Omental fat pad (tissue), 3 donors: ENCODE measurements at regions not wholly inside any gene's neighbourhood (a gene's known extent, or its start where the extent isn't known, plus 50 kb on each side); places are given as distances from the start of the nearest gene placed in this dataset.

Experiments used
- ATAC-seq: fragments of 150-250 bp; one replicate; pipeline ENCODE4 v1.9.1; 2016; ENCODE audit warnings: mild to moderate bottlenecking, moderate library complexity; ENCODE audit not compliant: low FRiP score
- DNase-seq: peaks from one replicate; pipeline ENCODE4 v3.0.0-alpha.2; 2019; ENCODE audit warnings: low spot score
- CTCF ChIP-seq, 3 donors: fragments of 450-650 bp; IDR thresholded peaks; one replicate each; pipeline ENCODE4 v1.5.1; 2016 to 2017; ENCODE audit warnings: antibody characterized with exemption in 3 of 3, mild to moderate bottlenecking in 3 of 3, moderate library complexity in 2 of 3

- DNase-seq = no peak
- no peak for TF ChIP-seq CTCF (IDR thresholded peaks at IDR 0.05)
- no peak for ATAC-seq
Observed at GRCh38 chr18:40414155-40414754, 1540.8 kb upstream of the PIK3C3 start.

GRCh38 chr18:40413160-40413559, 1541.9 kb upstream of the PIK3C3 start:
- ATAC-seq (no peak), DNase-seq (no peak)
- no peak for TF ChIP-seq CTCF (IDR thresholded peaks at IDR 0.05)

GRCh38 chr18:40412410-40412809, 1542.6 kb upstream of the PIK3C3 start:
- DNase-seq = no peak
- TF ChIP-seq CTCF (IDR thresholded peaks at IDR 0.05) = no peak
- no peak for ATAC-seq

- ATAC-seq = no peak
- TF ChIP-seq CTCF (IDR thresholded peaks at IDR 0.05) = no peak
- DNase-seq = no peak
Observed at GRCh38 chr18:40407909-40408308, 1547.1 kb upstream of the PIK3C3 start.

- TF ChIP-seq CTCF (IDR thresholded peaks at IDR 0.05) = no peak
- DNase-seq (no peak), ATAC-seq (no peak)
Observed at GRCh38 chr18:40404284-40404683, 1550.8 kb upstream of the PIK3C3 start.

GRCh38 chr18:40402052-40402451, 1553.0 kb upstream of the PIK3C3 start:
- TF ChIP-seq CTCF (IDR thresholded peaks at IDR 0.05) = no peak
- no peak for ATAC-seq
- no peak for DNase-seq

- ATAC-seq (no peak), DNase-seq (no peak)
- no peak for TF ChIP-seq CTCF (IDR thresholded peaks at IDR 0.05)
Observed at GRCh38 chr18:40388121-40388520, 1566.9 kb upstream of the PIK3C3 start.
